ENCODE measurements at regions not wholly inside any gene's neighbourhood (a gene's known extent, or its start where the extent isn't known, plus 50 kb on each side); places are given as distances from the start of the nearest gene placed in this dataset.
A peak's percentile ranks its signal among the peaks of the same experiment; 100 is the strongest.
"Not testable (repeated sequence)": the region's sequence is repeated elsewhere in the genome, so short reads cannot be mapped to it uniquely, and the experiment has no call there.

DNA sequence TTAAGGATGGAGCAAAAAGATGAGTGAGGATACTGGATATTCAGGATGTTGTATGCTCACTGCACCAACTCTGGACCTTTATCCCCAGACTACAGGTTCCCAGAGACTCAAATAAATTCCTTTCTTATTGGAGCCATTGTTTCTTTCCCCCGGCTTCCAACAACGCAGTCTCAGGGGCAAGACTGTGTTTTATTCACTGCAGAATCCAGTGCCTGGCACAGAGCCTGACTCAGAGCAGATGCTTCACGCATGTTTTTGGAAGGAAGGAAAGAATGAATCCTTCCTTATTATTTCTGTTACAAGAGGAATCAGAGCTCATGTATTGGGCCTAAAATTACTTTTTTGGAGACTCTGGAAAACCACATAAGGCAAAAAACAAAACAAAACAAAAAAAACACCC lies 96.0 kb upstream of the VGLL4 start:
- no peak for DNase-seq

DNA sequence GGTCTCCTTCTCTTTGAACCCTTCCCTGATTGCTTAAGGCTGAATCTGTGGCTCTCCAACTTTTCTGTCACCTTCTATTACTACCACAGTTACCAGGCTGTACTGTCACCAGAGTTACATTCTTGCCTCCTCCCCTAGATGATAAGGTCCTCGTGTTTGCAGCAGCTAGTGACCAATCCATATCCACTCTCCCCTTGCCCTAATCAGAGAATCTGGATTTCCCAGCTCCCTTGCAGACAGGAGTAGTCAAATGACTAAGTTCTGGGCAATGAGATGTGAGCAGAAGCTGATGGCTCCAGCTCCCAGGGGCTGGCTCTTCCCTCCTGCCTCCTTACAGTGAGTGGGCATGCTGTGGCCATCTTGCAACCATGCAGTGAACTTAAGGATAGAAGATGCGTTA lies 95.4 kb upstream of the VGLL4 start:
- no peak for DNase-seq

DNA sequence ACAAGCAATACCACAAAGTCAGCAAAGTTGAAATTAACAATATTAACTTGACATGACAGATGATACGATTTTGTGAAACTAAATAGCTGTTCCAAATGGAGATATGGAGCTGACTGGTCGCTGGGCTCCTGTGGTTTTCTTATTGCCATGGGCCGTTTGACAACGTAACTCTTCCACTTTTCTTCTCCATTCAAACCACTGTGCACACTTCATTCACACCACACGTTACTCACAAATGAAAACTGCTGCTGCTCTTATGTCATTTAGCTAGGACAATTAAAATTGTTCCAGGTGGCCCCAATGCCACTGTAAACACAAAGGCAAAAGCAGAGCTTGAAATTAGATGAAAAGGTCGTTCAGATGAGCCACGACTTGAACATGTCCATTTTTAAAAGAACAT lies 94.0 kb upstream of the VGLL4 start:
- DNase-seq: no peak

DNA sequence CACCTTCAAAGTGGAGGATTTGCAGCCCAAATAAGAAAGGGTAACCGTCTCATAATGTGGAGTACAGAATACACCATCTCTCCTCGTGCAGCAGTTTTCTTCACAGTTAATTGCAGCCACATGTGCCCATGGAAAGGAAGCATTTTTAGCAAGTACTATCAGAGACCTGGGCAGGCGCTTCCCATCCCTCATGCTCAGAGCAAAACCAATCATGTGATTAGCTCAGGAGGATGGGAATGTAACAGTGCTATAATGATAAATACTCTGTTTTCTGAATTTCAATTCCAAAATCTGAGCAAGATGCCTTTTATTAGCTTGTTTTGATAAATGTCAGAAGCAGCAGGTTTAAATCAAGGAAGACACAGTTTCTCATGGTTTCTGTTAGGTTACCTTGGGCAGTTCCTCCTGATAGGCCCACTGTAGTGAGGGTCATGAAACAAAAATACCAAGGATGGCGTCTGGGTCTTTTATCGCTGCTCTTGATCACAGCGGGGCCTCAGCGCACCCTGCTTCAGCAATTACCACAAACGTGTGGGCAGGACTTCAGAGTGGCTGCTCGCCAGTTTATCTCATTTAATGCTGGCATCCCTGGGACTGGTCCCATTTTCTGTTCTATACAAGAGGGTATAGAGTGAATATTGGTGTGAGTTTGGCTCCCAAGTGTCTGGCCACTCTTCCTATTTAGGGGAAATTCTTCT lies 92.6 kb upstream of the VGLL4 start:
- no peak for DNase-seq

DNA sequence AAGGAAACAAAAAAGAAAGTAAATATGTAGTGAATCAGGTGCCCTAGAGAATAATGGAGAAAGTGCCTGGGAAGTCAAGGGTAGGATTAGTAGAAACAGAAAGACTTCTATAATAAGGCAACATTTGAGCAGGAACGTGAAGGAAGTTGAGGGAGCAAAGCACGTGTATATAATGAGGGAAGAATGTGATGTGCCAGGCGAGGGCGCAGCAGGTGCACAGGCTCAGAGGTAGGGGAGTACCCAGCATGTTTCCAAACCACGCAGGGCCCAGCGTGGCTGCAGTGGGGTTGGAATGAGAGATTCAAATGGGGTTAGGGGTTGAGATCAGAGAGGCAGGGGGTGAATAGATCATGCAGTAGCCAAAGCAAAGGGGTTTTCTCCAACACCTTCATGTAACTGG lies 91.9 kb upstream of the VGLL4 start:
- no peak for DNase-seq

DNA sequence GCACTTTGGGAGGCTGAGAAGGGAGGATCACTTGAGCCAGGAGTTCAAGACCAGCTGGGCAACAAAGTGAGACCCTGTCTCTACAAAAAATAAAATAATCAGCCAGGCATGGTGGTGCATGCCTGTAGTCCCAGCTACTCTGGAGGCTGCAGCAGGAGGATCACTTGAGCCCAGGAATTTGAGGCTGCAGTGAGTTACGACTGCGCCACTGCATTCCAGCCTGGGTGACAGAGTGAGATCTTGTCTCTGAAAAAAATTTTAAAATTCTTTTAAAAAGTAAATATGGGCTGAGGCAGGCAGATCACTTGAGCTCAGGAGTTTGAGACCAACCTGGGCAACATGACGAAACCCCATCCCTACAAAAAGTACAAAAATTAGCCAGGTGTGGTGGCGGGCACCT lies 91.4 kb upstream of the VGLL4 start:
- DNase-seq: not testable (repeated sequence)

DNA sequence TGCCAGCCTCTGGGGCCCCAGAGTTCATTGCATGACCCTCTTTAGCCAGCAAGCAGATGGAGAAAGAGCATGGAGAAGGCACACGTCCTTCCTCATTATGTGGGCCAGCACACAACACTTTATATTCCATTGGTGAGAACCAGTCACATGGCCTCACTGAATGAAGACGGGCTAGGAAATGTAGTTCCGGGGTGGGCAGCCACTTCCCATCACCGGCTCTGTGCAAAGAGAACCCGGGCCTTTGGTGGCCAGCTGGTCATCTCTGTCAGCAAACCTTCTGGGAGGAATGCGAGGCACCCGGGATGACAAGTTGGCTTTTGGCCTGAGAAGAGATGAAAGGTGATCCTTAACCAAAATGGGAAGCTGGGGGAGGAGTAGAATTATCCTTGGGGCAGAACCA lies 90.2 kb upstream of the VGLL4 start:
- no peak for DNase-seq

DNA sequence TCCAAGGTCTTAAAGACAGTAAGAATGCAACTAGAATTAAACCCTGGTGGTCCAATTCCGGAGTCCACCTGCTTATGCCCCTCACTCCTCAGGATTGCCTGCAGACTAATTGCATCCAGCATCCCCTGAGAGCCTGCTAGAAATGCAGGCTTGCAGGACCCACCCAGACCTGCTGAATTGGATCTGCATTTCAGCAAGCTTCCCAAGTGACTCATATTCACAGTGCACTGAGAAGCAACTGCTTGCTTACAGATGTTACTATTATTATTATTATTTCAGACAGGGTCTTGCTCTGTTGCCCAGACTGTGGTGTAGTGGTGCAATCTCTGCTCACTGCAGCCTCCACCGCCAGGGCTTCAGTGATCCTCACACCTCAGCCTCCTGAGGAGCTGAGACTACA lies 83.5 kb upstream of the VGLL4 start:
- DNase-seq: no peak

DNA sequence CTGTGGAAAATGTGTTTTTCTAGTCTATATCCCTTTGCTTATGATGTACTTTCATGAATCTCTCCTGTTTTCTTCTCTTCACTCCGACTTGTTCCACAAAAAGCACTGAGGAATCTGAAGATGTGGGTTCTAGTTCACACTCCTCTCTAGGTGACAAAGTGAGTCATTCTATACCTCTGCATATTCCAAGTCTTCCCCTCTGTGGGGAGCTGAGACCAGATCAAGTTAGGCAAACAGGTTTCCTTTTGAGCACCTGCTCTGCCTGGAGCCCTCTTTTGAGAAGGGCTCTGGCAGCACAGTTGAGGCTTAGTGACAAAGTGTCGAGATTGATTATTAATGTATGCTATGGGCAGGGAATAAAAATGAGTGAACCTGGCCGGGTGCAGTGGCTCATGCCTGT lies 82.4 kb upstream of the VGLL4 start:
- no peak for DNase-seq

DNA sequence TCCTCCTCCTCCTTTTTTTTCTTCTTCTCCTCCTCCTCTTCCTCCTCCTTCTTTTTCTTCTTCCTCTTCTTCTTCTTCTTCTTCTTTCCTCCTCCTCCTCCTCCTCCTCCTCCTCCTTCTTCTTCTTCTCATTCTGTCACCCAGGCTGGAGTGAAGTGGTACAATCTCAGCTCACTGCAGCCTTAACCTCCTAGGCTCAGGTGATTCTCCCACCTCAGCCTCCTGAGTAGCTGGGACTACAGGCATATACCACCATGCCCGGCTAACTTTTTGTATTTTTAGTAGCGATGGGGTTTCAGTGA lies 81.6 kb upstream of the VGLL4 start:
- not testable (repeated sequence) for DNase-seq

DNA sequence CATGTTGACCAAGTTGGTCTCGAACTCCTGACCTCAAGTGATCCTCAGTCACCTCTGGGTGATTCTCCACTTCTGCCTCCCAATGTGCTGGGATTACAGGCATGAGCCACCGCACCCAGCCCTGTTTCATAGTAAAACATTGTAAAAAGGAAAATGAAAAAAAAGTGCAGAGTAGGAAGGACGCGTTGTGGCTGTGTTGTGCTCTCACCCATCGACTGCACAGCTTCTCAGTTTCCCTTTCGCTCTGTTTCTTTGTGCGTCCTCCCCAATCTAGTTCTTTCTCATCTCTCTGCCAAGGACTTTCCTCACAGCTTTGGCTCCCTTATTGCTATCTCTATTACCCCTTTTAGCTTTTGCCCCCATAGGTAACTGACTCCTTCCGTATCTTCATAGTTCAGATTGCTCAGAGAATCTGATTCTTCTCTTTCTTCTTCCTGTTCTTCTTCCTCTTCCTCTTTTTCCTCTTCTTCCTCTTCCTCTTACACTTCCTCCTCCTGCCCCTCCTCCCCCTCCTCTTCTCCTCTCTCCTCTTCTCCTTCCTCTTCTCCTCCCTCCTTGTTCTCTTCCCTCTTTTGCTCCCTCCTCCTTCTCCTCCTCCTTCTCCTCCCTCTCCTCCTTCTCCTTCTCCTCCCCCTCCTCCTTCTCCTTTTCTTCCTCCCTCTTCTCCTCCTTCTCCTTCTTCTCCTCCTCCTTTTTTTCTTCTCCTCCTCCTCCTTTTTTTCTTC lies 81.1 kb upstream of the VGLL4 start:
- DNase-seq: no peak

DNA sequence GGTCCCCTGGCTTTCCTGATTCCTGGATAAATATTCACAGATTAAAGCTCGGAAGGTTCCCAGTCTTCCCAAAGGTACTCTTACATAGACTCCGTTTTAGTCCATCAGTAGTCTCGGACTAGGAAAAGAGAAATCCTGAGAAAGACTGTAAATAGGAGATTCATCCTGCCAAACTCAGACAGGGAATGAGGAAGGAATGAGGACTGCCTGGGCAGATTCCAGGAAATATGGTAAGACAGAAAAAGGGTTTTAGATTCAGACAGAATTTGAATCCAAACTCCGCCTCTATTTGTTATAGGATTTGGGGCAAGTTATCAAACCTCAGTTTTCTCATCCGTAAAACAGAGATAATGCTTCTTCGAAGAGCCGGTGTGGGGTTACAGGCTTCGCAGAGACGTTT lies 77.8 kb upstream of the VGLL4 start:
- no peak for DNase-seq

DNA sequence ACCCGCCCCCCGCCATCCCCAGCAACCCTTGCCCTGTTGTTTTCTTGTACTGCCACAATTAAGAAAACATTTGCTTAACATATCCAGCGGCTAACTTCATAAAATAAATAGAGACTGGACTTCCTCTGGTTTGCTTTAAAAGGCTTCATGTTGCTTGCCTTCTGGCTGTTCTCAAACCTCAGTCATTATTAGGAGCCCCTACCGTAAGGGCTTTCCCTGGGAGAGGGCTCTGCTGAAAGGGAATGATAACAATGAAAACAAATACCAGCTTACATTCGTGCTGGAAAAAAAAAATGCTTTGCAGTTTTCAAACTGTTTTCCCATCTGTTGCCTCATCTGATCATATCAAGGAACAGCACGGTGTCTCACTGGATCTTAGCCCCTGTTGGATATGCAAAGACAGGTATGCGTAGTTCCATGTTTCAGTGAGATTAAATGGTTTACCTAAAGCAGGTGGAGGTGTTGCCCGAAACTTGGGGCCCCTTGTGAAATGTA lies 77.2 kb upstream of the VGLL4 start:
- peak; percentile 21 for DNase-seq

DNA sequence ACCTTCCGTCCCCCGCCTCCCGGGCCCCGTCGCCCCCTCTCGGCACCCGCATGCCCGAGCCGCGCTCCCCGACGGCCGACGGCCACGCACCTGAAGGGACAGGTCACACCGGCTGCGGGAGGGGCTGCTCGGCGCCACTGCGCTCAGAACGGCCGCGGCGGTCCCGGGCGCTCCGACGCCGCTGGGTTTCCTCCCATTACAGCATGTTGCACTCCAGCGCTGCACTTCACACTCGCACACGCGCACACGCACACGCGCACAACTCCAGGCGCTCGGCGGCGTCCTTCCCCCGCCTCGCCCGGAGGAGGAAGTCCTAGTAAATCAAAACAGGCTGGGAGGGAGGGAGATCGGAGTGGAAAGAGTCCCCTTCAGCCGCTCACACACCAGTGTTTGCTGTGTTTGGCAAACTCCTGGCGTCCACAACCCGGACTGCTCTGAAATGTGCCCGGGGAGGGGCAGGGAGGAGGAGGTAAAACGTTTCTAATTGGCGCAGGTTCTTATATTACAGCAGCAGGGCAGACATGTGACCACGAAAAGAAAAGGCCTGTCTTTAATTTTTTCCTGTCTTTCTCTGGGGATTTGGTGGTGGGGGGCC lies 76.7 kb upstream of the VGLL4 start:
- DNase-seq: peak; percentile 35

DNA sequence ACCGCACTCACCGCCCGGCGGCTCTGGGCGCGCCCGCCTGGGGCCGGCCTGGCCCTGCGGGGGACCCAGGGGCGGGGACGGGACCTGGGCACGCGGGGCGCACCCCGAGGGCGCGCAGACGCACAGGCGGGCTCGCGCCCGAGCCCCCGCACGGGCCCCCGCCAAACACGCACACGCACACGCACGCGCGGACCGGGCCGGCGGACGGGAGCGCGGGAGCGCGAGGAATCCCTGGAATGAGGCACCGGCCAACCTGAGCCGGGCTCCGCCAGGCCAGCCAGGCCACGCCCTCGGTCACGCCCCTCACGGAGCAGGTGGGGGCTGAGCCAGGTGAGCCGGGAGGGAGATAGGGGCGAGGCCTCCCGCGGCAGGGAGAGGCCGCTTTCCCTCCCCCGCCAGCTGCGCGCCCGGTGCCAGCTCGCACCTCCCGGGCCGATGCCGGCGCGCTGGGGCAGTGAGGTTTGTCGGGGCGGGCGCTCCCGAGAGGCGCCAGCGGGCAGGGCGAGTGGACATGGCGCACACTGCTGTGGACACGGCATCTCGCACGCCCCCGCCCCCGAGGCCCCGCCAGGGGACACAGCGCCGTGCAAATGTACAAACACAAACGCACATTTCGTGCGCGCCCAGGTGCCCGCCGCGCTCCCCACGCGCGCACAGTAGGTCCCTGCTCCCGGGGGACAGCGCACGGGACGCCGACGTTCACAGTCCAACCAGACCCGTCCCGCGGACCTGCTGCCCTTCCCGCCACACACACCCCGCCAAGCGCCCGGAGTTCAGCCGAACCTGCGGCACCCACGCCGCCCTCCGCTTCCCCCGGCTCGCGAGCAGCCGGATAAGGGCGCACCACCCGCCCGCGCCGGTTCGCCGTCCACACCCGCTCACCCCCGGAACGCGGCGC lies 75.9 kb upstream of the VGLL4 start:
- DNase-seq: no peak

DNA sequence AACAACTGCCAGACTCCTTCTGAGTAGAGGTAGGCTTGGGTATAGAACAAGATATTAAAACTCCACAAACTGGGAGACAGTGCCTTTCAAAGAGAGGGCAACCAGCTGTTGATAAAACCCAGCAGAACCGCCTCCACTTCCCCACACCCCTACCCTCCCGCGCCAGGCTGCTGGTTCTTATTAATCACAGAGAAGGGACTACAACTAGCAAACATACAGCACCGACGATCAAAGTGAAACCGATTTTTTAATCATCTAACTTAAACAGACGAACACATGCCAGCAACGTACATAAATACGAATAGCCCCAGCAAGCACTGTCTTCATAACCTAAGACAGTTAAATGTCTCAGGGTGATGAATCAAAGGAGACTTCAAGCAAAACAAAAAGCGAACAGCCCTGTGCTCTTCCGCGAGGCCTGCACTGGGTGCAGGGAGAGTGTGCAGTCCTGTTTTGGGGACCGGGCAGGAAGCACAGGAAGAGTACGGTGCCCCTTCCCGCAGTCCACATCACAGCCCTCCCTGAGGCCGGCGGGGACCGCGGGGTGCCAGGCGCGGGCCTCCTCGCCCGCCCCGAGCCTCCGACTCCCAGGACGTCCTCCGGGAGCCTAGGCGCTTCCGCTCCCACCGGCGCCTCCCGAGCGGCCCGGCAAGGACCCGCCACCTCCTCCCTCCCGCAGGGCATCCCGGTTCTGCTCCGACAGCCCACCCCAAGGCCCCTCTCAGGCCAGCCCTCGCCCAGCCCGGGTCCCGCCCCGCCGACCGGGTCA lies 75.1 kb upstream of the VGLL4 start:
- DNase-seq: no peak

DNA sequence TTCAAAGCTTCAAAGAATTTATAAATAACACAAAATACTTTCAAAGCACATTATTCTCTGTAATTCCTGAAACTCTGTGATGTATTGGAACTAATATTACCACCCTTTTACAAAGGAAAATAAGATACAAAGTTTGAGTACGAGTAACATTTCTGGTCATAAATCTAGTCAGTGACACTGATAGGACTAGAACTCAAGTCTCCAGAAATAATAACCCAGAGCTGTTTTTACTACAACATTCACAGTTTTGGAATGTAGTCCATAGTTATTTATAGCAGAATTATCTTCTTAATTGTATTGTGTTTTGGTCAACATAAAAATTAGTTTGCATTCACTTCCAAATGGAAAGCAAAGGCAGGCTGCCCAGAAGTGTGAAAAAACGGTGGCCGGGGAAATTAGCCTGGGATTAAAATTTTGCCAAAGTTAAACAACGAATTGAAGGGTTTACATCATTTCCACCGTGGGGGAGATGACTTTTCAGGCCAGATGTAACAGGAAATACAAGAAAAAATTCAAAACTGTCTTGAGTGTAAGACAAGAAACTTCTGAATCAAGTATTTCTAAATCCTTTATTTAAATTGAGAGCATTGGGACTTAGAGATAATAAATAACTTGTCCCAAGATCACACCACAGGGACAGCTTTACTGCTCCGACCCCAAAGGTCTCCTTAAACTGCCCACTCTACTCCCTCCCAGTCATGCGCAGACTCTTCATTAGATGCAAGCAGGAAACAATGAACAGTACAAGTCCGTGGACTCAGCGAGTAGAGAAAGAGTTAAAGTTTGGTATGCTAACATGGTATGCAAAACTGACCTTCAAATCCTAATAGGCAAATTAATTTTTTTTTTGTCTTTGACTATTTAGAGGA lies 74.3 kb upstream of the VGLL4 start:
- DNase-seq: no peak

DNA sequence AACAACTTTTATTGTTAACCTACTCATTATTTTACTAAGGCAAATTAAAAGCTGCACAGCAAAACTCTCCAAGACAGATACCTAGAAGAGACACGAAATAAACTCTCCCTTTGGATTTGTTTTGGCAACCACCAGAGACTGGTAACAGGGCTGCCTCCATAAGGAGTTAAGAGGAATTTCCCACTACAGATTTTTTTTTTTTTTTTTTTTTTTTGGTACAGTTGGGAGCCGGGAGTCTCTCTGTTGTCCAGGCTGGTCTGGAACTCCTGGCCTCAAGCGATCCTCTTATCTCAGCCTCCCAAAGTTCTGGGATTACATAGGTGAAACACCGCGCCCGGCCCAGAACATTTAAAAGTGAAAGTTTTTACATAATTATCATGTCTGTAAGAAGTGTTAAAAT lies 73.6 kb upstream of the VGLL4 start:
- DNase-seq: no peak

DNA sequence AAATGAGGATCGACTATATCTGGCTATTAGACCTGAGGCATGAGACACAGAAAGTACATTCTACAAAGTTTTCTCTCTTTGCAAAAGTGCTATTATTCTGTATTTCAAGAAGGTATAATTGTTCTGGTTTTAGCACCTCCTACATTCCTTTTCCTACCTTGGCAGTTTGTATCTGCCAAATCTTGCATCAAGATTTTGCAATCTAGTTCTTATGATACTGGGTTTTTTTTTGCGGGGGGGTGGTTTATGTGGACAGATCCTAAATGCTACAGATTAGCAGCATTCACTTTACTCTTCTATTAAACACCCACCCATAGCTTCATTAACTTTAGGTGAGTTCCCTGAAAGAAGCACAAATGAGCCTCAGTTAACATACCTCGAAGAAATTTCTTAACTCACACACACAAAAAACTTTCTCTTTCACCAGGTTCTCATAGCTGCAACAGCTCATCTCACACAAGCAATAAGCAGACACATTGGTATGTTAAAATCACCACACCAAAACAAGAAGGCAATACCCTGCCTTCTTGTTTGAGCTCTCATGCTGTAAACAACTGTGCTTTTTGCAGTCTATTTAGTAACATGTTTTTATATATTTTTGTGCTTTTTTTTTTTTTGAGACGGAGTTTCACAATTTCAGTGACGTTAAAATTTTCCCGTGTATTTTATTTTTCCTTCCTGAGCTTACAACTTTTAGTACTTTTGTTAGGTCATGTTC lies 73.0 kb upstream of the VGLL4 start:
- DNase-seq: no peak

DNA sequence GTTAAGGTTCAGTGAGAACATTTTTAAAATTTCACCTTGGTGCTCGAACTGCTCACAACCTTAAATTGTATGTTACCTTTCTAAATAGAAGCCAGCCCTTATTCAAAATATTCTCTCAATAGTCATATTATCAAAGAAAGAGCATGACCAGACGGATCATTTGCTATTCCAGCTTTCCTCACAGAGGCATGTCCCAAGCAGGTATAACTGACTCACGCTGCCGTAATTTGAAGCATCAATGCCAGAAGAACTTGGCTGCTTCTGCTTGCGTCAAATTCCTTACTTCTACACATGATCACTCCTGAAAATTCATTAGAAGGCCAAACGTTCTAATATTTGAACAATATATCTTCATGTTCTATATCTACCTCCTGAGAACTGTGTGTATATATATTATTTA lies 69.5 kb upstream of the VGLL4 start:
- DNase-seq: no peak

DNA sequence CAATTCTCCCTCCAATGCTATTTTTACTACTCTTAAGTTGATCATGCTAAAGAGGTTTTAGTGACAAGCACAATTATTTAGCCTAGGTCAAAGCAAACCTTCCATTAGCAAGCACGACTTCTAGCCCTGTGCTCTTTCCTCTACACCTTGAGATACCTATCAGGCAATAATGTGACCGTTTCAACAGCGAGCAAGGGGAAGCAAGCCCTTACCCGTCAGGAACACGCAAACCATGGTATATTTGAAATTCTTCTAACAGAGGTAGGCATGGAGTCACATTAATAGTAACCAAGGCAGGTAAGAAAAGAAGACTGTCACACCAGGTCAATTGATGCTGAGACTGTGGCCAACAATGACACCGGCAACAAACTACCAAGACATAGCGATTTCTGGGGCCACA lies 68.9 kb upstream of the VGLL4 start:
- no peak for DNase-seq

Data from NCI-H524 treated with DMSO at 0.1 percent for 48 hours (cell line).